IPS-NIHi7 (cell line): ENCODE measurements at regions not wholly inside any gene's neighbourhood (a gene's known extent, or its start where the extent isn't known, plus 50 kb on each side); places are given as distances from the start of the nearest gene placed in this dataset.
A peak's percentile ranks its signal among the peaks of the same experiment; 100 is the strongest.

Experiments used
- DNase-seq: peaks from one replicate; pipeline ENCODE4 v3.0.0; 2012; ENCODE audit warnings: mixed read lengths; ENCODE audit errors: extremely low spot score

DNA sequence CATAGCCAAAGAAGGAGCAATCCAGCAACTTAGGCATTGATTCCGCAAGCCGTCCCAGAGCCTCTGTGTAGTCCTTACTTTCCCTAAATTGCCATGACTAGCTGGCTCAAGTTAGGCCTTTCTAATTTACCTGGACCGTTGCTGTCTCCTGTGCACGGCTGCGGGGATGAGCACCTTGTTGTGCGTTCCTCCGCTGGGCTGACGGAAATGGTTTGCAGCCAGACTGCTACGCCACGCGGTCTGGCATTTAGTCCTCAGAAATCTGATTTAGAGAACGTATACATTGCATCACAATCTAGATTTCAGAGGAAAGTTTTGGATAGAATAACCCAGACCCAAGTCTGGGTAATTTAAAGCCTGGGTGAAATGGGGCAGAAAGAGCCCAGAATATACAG is 133.2 kb upstream of the ARHGAP5 start:
- DNase-seq: no peak

DNA sequence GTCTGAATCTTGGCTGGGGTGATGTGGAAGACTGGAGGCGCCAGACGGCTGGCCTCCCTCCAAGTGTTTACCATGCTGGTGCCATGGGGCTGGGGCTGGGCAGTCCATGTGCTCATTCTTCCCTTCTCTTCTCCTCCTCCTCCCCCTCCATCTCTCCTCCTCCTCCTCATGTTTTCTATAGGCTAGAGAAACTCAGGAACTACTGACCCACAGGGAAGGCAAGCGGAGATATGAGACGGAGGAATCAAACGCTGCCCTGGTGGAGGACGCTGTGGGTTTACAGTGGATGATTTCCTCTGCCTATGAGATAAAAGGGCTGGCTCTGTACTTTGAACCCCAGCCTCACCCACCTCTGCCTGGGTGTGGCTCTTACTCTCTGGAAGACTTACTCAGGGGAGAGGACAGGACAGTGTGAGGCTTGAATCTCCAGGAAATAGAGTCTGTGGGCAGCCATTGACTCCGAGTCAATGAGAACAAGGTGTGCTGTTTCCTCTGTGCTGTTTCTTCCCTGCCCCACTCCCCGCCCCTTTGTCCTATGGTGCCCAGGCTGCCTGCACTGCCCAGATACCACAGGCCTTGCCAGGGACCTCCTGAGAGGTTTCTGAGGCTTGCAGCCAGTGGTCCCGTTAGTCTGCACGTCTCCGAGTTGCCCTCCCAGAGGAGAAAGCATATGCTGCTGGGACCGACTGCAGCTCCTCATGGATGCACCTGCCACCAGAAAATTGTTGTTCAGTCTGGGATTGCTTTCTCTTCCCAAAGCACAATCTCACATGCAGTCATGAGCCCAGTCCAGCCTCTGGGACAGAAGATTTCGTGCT is 132.6 kb upstream of the ARHGAP5 start:
- no peak for DNase-seq

DNA sequence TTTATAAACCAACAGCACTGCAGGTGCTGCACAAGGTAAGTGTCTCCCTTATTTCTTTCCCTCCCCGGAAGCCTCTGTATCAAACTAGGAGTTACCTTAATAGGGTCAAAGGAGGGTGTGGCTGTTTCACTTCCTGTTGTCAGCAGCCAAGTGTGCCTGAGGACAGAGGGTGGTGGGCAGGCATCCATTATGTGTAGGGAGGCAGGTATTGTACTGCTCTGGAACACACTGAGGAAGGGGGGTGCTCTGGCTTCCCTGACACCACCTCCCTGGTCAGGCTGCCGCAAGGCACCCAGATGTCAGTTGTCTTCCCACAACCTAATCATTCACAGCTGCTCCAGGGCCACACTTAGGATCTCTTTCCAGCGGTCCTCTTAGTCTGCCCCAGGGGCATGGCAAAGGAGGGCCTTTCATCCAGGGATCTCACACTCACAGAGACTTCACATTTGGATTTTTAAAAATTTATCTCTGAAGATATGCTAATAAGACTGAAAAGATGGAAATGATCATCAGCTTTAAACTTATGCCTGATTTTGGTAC is 132.0 kb upstream of the ARHGAP5 start:
- DNase-seq: no peak

DNA sequence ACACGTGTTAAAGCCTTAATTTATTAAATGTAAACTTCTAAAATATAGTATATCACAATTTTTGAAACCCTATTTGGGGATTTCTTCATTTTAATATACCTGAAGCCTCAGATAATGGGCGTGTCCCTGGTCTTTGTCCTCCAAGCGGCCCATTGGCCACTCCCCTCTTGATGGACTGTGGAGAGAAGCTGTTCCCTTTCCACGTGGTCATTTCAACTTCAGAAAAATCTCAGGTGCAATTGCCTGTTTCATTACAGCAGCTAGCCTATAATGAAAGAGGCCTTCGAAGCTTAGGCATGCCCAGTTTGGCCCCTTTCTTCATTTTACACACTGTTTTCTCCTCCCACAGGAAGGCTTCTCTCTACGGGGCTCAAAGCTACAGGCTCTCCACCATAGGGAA is 131.4 kb upstream of the ARHGAP5 start:
- no peak for DNase-seq

DNA sequence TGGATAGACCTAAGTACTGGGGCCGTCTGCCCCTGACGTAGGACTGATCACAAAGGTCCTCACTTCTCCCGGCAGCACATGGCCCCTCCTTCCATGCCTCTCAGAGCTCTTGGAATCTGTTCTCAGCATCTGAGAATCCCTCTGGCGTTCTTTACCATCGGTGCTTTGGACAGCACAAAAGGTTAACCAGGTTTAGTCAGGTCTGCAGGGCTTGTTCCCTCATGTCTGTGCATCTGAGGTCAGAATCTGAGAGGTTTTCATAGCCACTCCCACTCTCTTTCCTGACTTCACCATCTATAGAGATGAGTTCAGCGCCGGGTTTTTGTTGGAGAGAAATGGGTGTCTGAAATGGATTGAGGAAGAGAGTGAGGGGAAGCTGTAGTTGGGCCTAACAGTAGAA is 130.0 kb upstream of the ARHGAP5 start:
- no peak for DNase-seq

DNA sequence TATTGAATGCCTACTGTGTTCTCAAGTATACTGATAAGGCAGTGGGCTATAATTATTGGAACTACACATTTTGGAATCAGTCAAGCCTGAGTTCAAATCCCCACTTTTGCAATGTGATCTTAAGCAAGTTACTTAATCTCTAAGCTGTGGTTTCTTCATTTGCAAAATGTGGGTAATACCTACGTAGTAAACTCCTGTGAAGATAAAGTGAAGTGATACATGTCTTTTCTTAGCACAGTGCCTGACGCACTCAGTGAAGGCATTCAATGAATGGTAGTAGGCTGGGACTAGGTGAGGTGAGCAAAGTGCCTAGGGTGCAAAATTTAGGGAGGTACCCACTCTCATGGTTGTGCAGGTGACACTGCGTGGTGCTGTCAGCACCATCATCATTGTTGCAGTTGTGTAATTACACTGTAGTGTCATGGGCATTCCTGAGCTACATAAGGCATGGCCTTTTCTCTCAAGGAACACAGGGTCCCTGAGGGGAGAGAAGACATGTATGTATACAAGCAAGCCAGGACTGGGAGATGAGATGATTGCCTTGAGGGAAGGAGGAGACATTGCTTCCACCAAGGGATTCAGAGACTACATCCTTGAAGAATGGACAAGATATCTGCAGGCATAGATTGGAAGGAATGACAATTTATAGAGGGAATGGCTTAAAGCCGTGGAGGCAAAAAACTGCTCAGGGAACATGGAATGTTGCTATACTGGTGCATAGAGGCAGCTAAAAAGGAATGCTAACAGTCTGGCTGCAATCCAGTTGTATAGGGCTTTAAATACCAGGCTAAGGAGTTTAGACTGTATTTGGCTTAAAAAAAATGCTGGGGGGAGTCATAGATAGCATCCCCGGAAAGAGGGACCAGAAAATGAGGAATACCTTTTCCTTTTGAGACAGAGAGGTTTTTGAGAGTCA is 129.2 kb upstream of the ARHGAP5 start:
- no peak for DNase-seq

DNA sequence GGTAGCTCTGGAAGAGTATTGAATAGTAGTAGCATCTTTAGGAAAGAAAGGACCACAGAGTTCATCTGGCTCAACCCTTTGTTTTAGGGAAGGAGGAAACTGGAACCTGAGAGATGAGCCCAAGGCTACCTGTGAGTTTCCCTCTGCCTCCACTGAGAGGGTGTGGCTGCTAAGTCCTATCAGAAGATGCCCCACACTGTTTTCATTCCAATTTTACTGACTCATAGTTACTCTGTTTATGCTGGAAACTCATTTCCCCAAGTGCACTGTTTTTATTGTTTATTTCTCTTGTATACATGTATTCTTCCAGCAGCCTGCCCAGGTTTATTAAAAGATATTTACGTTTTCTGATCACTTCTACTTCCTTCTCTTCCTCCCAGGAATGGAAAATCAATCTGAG is 127.4 kb upstream of the ARHGAP5 start:
- no peak for DNase-seq

DNA sequence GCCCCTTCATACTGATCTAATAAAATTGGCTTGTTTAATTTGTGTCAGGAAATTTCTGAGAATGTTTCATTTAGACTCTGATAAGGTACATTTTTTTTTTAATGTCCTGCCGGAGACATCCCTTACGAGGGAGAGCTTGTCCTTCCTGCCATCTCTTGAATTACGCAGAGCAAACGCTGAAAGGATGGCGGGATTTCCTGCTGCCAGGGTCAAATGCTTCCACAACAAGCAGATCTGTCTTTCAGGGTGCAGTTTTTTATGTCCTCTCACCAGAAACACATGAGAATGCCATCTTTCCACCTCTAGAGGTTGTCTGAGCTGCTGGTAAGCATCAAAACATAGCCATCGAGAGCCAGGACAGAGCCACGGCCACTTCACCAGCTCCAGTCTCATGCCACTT is 126.8 kb upstream of the ARHGAP5 start:
- no peak for DNase-seq

DNA sequence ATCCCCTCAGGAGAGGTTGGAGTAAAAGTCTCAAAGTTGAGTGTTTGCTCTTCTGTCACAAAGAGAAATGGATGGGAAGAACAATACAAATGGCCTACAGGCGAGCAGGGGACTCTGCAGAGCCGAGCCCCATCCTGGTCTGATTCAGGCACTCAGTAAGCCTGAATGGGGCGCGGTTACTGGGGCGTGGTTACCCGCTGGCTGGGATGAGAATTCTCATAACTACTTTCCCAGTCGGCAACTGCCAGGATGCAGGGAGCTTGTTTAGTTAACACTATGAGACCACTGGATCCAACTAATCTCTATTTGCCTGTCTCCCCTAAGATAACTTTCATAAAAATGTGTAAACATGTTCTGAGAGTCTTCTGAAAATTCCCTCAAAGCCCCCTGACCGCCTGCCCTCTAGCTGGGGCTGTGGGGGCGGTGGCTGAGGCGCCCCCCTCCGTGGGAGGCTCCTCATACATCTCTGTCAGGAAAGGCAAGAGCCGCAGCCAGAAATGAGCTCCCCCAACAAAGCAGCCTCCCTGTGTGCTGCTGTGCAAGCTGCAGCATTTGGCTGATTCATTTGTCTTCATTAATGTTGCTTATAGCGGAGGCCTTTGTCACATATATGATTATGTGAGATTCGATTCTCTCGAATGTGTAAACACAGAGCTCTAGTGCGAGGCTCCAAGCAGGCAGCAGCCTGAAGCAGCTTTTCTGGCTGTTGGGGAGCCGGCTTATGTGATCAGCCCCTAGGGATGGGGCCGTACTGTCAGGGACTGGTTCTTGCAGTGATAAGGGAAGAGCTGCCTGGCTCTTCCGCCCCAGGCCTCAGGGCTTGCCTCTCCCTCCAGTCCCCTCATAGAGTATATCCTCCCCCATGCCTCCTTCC is 126.1 kb upstream of the ARHGAP5 start:
- peak; percentile 57 for DNase-seq

DNA sequence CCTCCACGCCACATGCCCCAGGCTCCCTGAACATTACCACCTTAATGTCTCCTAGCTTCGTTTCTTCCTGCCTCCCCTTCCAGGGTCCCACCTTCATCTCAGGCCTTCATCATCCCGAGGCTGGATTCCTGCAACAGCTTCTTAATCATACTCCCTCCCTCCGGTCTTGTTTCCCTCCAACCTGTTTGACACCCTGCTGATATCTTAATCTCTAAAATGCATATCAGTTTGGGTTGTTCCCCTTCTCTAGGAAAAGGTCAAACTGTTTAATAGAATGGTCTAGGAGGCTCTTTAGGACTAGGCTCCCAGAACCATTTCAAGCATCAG is 125.5 kb upstream of the ARHGAP5 start:
- DNase-seq: no peak

DNA sequence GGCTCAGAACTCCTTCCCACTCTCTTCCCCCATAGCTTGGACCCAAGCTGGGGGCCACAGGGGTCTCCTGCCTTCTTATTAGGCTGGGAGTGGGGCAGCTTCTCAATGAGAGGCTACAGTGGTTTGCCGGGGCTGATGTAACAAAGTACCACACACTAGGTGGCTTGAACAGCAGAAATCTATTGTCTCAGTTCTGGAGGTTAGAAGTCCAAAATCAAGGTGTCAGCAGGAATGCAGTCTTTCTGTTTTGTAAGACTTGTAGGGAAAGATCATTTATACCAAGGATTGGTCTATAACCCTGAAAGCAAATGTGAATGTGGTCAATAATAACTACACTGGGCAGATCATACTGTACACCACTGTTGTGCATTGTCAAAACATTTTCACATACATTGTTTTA is 124.5 kb upstream of the ARHGAP5 start:
- DNase-seq: no peak

DNA sequence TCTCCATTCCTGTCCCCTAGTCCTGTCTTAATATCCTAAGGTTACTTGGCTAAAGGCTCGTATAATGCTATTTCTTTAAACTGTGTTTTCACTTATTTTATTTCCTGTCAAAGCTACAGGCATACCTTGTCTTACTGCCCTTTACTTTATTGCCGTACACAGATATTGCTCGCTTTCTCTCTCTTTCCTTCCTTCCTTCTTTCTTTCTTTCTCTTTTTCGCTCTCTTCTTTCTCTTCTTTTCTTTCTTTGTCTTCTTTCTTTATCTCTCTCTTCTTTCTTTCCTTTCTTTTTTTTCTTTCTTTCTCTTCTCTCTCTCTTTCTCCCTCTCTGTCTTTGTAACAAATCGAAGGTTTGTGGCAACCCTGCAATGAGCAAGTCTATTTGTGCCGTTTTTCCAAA is 123.9 kb upstream of the ARHGAP5 start:
- no peak for DNase-seq

DNA sequence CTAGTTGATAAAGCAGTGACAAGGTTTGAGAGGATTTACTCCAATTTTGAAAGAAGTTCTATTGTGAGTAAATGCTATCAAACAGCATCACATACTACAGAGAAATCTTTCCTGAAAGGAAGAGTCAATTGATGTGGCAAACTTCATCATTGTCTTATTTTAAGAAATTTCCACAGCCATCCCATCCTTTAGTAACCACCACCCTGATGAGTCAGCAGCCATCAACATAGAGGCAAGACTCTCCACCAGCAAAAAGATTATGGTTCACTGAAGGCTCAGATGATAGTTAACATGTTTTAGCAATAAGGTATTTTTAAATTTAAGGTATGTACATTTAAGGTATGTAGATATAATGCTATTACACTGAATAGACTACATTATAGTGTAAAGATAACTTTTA is 122.1 kb upstream of the ARHGAP5 start:
- no peak for DNase-seq

DNA sequence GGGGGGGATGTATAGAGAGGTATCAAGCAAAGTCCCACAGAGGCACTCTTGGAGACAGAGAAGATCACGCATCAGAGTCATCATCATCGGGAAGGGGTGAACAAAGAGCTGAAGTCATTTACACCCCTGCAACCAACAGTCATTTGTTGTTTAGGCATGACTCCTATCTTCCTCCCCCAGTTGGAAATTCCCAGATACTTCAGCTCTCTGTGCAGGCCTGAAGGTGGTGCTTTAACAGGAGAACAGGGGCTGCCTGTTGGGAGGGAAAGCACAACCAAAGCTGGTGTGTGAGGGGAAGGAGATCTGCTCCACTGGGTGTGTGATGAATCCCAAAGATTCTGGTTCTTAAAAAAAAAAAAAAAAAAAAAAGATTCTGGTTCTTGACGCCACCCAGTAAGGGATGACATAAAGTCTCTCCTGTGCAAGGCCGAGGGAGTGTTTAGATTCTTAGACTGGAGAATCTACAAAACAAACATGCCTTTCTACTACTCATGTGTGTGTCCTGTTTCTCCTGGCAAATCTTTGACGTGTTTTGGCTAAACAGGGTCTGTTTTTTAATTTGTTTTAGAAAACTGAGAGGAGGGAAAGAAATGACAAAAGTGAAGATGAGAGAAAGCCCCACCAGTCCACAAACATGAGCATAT is 121.0 kb upstream of the ARHGAP5 start:
- no peak for DNase-seq

DNA sequence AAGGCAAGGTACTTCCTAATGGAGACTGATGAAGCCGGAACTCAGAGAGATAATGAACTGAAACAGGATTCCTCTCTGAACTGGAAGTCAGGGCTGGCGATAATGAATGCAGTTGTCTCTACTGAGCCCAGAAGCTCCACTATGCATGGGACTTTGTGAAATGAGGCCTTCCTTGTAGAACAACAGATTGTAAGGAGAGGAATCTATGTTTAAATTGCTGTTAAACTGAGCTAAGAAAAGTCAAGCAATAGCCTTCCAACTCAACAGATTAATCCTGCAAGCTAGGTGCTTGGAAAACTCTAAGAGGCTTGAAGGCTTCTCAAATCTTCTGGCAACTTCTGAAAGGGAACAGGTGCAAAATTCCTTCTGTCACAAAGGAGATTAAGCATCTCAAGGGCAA is 119.5 kb upstream of the ARHGAP5 start:
- no peak for DNase-seq

DNA sequence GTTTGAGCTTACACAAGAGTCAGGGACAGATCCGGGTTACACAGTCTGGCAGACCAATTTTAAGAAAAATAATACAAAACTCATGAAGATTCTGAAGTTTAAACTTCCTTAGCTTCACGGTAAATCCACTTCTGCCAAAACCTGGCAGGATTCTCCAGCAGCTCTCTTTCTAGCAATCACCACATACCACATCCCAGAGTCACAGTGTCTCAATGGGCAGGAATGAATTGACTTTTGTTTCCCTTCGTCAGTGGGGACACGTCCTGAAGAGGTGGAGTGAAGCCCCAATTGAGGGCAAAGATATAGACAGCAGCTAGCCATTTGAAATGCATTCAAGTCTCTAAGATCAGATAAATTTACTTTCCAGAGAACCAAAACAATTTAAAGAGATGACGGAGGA is 117.1 kb upstream of the ARHGAP5 start:
- DNase-seq: no peak

DNA sequence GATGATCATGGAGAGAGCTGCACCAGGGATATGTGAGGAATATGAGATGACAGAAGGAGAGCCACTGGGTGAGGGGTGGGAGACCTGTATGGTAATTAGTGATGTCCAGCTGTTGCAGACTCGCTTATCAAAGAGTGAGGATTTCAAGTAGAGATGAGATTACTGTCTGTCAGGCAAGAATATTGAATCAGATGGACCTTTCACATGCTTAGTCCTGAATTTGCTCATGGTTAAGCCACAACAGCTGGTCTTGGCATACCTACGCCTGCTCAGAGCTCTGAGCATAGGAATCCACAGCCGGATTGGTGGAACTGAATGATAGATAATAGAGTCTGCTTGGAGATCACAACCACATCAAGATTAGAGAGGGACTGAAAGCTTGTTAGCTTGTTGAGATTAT is 115.2 kb upstream of the ARHGAP5 start:
- DNase-seq: no peak

DNA sequence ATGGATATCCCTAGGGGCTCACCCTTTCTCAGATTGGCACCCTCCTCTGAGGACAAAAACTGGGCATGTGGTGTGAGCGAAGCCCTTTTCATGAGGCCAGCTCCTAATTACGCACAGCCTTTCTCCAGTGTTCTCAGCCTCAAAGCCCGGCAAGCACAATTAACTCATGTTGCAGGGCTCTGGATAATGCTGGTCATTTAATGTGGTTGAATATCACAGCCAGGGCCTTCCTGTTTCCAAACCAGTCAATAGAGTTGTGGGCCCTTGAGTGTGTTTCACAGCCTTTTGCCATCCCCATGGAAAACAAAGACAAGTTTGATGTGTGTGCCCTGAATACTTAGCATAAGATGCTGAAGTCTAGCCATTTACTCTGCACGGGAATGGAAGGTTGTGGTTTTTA is 114.2 kb upstream of the ARHGAP5 start:
- no peak for DNase-seq

DNA sequence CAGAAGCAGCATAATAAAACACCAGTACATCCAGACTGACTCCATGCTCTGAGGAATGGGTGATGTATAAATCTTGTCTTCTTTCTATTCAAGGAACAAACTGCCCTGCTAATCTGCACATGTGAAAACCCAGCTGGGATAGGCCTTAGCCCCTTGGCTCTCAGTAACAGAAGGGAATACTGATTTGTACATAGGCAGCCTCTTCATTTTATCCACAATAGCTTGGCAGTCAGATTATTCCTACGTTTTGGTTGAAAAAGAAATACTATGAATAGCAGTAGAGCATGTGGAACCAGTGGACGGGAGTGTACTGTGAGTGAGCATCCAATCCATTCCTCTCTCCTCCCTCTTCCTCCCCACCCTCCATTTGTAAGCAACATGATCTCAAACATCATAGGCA is 113.5 kb upstream of the ARHGAP5 start:
- no peak for DNase-seq

DNA sequence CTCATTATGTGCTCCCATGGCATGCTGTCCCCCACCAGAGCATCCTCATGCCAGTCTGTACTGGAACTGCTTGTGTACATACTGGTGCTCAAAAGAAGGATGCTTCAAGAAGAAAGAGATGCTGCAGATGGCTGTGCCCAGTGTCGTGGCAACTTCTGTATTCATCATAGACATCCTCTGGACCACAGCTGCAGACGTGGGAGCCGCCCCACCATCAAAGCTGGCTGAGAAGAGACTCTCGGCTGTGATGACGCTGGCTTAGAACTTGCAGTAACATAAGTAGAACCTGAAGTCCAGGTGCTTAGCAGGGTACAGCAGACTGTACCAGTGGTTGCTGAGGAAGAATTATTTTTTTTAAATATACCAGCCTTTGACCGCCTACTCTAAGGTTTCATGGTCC is 112.6 kb upstream of the ARHGAP5 start:
- DNase-seq: no peak

DNA sequence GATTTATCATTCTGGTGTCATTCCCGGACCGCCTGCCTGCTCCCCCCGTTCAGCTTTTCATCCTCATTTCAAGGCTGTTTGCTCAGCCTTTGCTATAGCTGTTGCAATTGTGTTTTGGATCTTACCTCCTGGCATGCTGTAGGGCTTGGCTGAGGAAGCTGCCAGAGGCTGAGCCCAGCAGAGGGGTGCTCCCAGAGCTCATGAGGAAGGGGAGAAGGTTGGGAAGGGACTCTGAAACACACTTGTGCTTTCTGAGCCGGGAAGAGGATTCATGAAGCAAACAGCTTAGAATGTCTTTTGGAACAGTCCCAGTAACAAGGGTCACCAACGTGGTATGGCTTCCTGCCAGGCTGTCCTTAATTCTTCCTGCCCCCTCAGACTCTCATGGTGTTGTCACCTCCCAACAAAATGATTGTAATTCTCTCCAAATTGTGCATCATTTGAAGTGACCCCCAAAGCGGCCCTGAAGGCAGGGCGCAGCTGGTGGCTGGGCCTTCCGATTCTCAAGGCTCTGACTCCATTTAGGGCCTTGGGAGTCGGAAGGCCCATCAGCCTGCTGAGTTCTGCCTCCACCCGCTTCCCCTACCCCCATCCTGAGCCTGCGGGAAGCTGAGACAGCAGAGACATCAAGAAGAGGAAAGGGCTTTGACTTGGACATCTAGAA is 111.9 kb upstream of the ARHGAP5 start:
- no peak for DNase-seq
